ENCODE measurements at regions not wholly inside any gene's neighbourhood (a gene's known extent, or its start where the extent isn't known, plus 50 kb on each side); places are given as distances from the start of the nearest gene placed in this dataset.

DNA sequence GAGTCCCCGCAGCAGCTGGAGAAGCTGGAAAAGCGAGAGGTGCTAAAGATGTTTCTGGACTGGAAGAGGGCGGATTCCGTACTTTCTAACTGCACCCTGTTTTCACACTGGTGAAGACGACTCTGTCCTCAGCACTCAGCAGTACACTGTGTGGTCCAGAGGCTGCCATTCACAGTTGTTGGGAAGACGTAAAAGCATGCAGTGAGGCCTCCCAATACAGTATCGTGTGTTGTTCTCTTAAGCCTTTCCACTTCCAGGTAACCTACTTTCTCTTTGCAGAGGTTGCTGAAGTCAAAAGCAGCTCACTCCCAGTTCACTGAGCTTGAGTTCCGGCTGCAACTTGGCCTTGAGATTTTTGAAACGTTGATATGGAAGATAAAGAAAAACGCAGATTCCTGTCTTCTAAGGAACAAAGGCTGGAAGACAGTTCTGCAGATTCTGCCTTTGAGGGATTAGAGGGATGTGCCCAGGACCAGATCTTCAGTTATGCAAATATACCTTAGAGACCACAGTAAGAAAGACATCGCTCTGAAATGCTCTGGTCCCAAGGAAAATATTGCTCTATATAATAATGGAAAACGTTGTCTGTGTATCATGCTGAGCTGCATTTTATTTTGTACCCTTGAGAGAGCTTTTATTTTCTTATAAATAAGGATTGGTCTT lies 540.9 kb downstream of the TRIML1 start:
- Histone ChIP-seq H3K36me3 (ENCODE audit: insufficient read depth, low read length) (no peaks in the 10 kb centered on the region), H3K79me2 (ENCODE audit: control insufficient read depth, insufficient read depth, low read length, unreplicated experiment) (no peaks in the 10 kb centered on the region), H3K27ac (ENCODE audit: low read depth, low read length) (no peak overlapping the region), H3K27me3 (ENCODE audit: insufficient read depth, low read length) (no peaks in the 10 kb centered on the region), H2AFZ (ENCODE audit: low read length, unreplicated experiment) (no peak overlapping the region), H3K4me1 (ENCODE audit: control insufficient read depth, insufficient read depth, low read length, unreplicated experiment) (no peaks in the 10 kb centered on the region), H3K4me3 (ENCODE audit: low read depth, low read length) (no peak overlapping the region)

DNA sequence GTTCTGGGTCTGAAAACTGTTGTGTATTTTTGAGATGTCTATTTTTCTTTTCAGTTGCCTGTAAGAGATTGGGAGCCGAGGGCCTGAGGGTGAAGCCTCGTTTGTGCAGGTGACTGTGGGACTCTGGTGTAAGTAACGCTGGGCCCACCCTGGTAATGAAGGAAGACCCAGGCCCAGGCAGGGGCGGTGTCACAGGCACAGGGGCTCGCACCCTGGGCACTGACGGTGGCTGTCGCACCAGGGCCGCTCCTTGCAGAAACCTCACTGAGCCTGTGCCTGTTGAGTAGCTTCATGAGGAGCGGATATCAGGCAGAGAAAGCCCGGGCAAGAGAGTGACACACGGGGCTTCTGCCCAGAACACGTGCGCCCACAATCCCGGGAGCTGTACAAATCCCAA lies 541.4 kb downstream of the TRIML1 start:
- Histone ChIP-seq H3K27ac (ENCODE audit: low read depth, low read length) (no peak overlapping the region), H3K4me1 (ENCODE audit: control insufficient read depth, insufficient read depth, low read length, unreplicated experiment) (no peaks in the 10 kb centered on the region), H3K79me2 (ENCODE audit: control insufficient read depth, insufficient read depth, low read length, unreplicated experiment) (no peaks in the 10 kb centered on the region), H3K4me3 (ENCODE audit: low read depth, low read length) (no peak overlapping the region), H3K36me3 (ENCODE audit: insufficient read depth, low read length) (no peaks in the 10 kb centered on the region), H2AFZ (ENCODE audit: low read length, unreplicated experiment) (no peak overlapping the region), H3K27me3 (ENCODE audit: insufficient read depth, low read length) (no peaks in the 10 kb centered on the region)

DNA sequence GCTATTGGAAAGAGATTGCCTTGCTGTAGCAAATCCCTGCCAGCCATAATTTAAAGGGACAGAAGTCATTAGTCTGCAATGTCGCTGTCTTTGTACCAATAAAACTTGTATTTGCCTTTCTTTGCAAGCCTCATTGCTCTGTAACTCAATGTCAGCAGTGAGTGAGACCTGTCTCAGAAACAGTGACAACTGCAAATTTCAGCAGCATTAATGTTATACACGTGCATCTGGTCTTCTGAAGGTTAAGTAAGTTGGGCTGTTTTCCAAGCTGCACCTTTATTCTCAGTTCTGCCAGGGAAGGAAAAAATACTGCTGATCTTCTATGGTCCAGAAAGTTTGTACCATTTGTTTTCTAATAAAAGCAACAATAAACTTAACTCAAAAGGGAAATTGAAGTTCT lies 543.1 kb downstream of the TRIML1 start:
- Histone ChIP-seq H3K4me3 (ENCODE audit: low read depth, low read length) (no peak overlapping the region), H3K4me1 (ENCODE audit: control insufficient read depth, insufficient read depth, low read length, unreplicated experiment) (no peaks in the 10 kb centered on the region), H3K36me3 (ENCODE audit: insufficient read depth, low read length) (no peaks in the 10 kb centered on the region), H2AFZ (ENCODE audit: low read length, unreplicated experiment) (no peak overlapping the region), H3K27ac (ENCODE audit: low read depth, low read length) (no peak overlapping the region), H3K27me3 (ENCODE audit: insufficient read depth, low read length) (no peaks in the 10 kb centered on the region), H3K79me2 (ENCODE audit: control insufficient read depth, insufficient read depth, low read length, unreplicated experiment) (no peaks in the 10 kb centered on the region)

DNA sequence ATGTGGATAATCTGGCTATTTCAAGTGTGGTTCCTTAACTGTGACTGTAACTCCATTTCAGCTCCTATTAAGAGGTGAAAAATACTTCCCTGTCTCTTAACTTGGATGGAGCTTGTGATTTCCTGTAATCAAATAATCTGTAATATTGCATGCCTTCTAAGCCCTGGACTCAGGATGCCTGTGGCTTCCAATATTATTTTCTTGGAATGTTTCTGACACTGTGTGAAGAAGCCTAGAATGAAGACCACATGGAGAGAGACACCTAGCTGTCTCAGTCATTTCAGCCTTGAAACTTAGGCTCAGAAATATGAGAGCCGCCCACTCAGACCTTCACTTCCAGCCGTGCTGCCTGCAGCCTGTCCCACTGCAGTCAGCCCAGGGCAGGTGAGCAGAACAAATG lies 544.3 kb downstream of the TRIML1 start:
- no peak overlapping the region for H3K4me3 ChIP-seq (ENCODE audit: low read depth, low read length)
- H3K4me1 ChIP-seq (ENCODE audit: control insufficient read depth, insufficient read depth, low read length, unreplicated experiment), result no peaks in the 10 kb centered on the region
- H3K36me3 ChIP-seq (ENCODE audit: insufficient read depth, low read length), result no peaks in the 10 kb centered on the region
- no peaks in the 10 kb centered on the region for H3K79me2 ChIP-seq (ENCODE audit: control insufficient read depth, insufficient read depth, low read length, unreplicated experiment)
- no peak overlapping the region for H2AFZ ChIP-seq (ENCODE audit: low read length, unreplicated experiment)
- H3K27ac ChIP-seq (ENCODE audit: low read depth, low read length), result no peak overlapping the region
- H3K27me3 ChIP-seq (ENCODE audit: insufficient read depth, low read length), result no peaks in the 10 kb centered on the region

DNA sequence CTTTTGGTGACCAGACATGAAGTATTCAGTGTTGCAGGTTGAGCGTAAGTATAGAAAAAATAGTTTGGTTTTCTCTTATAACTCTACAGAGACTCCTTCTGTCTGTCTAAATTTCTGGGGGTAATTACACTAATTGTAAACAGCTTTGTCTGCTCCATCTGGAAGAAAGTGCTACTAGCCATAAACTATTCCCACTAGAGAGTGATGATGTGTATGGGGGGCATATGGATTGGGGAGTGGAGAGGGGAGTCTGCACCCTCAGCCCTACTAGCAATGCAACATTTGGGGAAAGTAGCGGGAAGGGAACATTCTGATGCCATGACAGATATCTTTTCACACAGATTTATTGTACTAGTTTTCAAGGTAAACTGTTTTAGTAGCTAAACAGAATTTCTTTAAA lies 549.7 kb downstream of the TRIML1 start:
- H3K27me3 ChIP-seq (ENCODE audit: insufficient read depth, low read length), result no peaks in the 10 kb centered on the region
- no peak overlapping the region for H2AFZ ChIP-seq (ENCODE audit: low read length, unreplicated experiment)
- H3K4me3 ChIP-seq (ENCODE audit: low read depth, low read length), result no peak overlapping the region
- no peaks in the 10 kb centered on the region for H3K4me1 ChIP-seq (ENCODE audit: control insufficient read depth, insufficient read depth, low read length, unreplicated experiment)
- H3K36me3 ChIP-seq (ENCODE audit: insufficient read depth, low read length), result no peaks in the 10 kb centered on the region
- H3K79me2 ChIP-seq (ENCODE audit: control insufficient read depth, insufficient read depth, low read length, unreplicated experiment), result no peaks in the 10 kb centered on the region
- no peak overlapping the region for H3K27ac ChIP-seq (ENCODE audit: low read depth, low read length)

DNA sequence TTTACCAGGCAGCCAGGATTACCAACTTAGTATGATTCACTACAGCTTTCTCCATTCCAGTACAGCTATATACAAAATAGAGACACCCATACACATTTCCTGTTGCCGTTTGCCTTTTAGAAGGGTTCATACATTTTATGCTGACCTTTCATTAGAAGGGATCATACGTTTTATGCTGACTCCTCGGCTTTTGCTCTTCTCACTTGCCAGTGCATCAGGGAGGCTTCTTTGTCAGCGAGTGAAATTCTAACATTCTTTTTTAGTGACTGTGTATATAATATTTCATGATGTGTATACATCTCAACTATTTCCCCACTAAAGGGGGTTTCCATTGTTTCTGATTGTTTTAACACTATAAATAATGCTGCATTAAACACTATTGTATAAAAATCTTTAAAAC lies 552.6 kb downstream of the TRIML1 start:
- no peaks in the 10 kb centered on the region for H3K79me2 ChIP-seq (ENCODE audit: control insufficient read depth, insufficient read depth, low read length, unreplicated experiment)
- H3K4me1 ChIP-seq (ENCODE audit: control insufficient read depth, insufficient read depth, low read length, unreplicated experiment), result no peaks in the 10 kb centered on the region
- no peaks in the 10 kb centered on the region for H3K27me3 ChIP-seq (ENCODE audit: insufficient read depth, low read length)
- no peaks in the 10 kb centered on the region for H3K36me3 ChIP-seq (ENCODE audit: insufficient read depth, low read length)
- no peak overlapping the region for H3K4me3 ChIP-seq (ENCODE audit: low read depth, low read length)
- H3K27ac ChIP-seq (ENCODE audit: low read depth, low read length), result no peak overlapping the region
- peak overlapping the region; percentile 34 for H2AFZ ChIP-seq (ENCODE audit: low read length, unreplicated experiment)

DNA sequence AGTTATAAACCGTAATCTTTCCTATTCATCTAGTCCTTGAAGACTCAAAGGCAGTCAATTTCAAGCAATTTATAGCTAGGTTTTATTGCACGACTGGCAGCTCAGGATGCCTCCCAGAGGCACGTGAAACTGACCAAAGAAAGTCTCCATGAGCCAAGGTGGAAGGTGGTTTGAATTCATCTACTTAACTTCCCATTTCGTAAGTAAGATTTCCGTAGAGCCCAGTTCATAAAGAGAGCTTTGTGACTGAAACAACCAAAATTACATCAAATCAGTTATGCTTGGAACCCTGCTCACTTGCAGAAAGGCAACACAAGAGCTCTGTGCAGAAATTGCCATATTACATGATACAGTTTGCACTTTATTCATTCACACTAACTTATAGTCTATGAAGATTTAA lies 556.0 kb downstream of the TRIML1 start:
- H2AFZ ChIP-seq (ENCODE audit: low read length, unreplicated experiment), result no peak overlapping the region
- no peaks in the 10 kb centered on the region for H3K4me1 ChIP-seq (ENCODE audit: control insufficient read depth, insufficient read depth, low read length, unreplicated experiment)
- H3K36me3 ChIP-seq (ENCODE audit: insufficient read depth, low read length), result no peaks in the 10 kb centered on the region
- no peak overlapping the region for H3K4me3 ChIP-seq (ENCODE audit: low read depth, low read length)
- H3K79me2 ChIP-seq (ENCODE audit: control insufficient read depth, insufficient read depth, low read length, unreplicated experiment), result no peaks in the 10 kb centered on the region
- no peaks in the 10 kb centered on the region for H3K27me3 ChIP-seq (ENCODE audit: insufficient read depth, low read length)
- H3K27ac ChIP-seq (ENCODE audit: low read depth, low read length), result no peak overlapping the region

DNA sequence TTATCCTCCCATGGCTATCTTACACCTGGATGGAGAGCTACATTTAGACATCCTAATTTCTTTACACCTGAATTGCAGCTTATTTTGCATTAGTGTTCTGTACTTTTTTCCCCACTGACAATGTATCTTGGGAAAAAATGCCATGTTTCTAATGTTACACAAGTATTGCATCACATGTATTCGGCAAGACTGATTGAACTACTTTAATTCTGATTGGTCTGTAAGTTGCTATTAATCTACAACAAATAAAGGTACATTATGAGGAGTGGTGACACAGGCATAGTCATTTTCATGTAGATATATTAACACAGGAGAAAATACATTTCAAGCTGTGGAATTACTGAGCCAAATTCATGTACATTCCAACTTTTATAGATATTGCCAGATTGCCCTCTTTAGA lies 558.0 kb downstream of the TRIML1 start:
- no peak overlapping the region for H2AFZ ChIP-seq (ENCODE audit: low read length, unreplicated experiment)
- no peak overlapping the region for H3K4me3 ChIP-seq (ENCODE audit: low read depth, low read length)
- H3K27me3 ChIP-seq (ENCODE audit: insufficient read depth, low read length), result no peaks in the 10 kb centered on the region
- H3K36me3 ChIP-seq (ENCODE audit: insufficient read depth, low read length), result no peaks in the 10 kb centered on the region
- H3K79me2 ChIP-seq (ENCODE audit: control insufficient read depth, insufficient read depth, low read length, unreplicated experiment), result no peaks in the 10 kb centered on the region
- no peaks in the 10 kb centered on the region for H3K4me1 ChIP-seq (ENCODE audit: control insufficient read depth, insufficient read depth, low read length, unreplicated experiment)
- H3K27ac ChIP-seq (ENCODE audit: low read depth, low read length), result no peak overlapping the region

DNA sequence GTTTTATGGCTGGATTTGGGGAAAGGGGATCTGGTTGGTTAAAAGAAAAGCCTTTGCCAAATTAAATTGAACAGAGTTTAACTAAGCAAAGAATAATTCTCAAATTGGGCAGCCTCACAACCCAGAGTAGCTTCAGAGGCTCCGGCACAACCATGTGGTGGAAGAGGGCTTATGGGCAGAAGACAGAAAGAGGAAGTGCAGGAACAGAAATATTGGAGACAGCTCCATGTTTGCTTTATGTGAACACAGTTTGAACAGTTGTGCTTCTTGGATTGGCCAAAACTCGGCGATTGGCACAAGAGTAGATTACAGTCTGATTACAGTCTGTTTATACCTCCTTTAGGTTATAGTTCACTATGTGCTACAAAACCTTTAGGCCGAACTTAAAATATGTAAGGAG lies 562.7 kb downstream of the TRIML1 start:
- Histone ChIP-seq H3K4me3 (ENCODE audit: low read depth, low read length) (no peak overlapping the region), H3K79me2 (ENCODE audit: control insufficient read depth, insufficient read depth, low read length, unreplicated experiment) (no peaks in the 10 kb centered on the region), H3K27me3 (ENCODE audit: insufficient read depth, low read length) (no peaks in the 10 kb centered on the region), H3K4me1 (ENCODE audit: control insufficient read depth, insufficient read depth, low read length, unreplicated experiment) (no peaks in the 10 kb centered on the region), H3K36me3 (ENCODE audit: insufficient read depth, low read length) (no peaks in the 10 kb centered on the region), H2AFZ (ENCODE audit: low read length, unreplicated experiment) (no peak overlapping the region), H3K27ac (ENCODE audit: low read depth, low read length) (no peak overlapping the region)

DNA sequence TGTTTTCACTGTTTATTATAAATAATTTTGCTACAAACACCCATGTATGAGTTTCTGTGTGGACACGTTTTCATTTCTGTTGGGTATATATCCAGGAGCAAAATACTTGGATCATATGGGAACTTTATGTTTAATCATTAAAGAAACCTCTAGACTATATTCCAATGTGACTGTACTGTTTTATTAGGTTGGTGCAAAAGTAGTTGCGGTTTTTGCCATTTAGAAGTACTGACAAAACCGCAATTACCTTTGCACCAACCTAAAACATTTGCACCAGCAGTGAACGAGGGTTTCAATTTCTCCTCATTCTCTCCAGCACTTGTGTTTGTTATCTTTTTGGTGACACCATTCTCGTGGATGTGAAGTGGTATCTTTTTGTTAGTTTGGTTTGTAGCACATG lies 565.0 kb downstream of the TRIML1 start:
- Histone ChIP-seq H3K36me3 (ENCODE audit: insufficient read depth, low read length) (no peaks in the 10 kb centered on the region), H3K4me3 (ENCODE audit: low read depth, low read length) (no peak overlapping the region), H3K27ac (ENCODE audit: low read depth, low read length) (no peak overlapping the region), H3K27me3 (ENCODE audit: insufficient read depth, low read length) (no peaks in the 10 kb centered on the region), H2AFZ (ENCODE audit: low read length, unreplicated experiment) (peak overlapping the region; percentile 14), H3K79me2 (ENCODE audit: control insufficient read depth, insufficient read depth, low read length, unreplicated experiment) (no peaks in the 10 kb centered on the region), H3K4me1 (ENCODE audit: control insufficient read depth, insufficient read depth, low read length, unreplicated experiment) (peaks cover under 1% of the 10 kb centered on the region)

DNA sequence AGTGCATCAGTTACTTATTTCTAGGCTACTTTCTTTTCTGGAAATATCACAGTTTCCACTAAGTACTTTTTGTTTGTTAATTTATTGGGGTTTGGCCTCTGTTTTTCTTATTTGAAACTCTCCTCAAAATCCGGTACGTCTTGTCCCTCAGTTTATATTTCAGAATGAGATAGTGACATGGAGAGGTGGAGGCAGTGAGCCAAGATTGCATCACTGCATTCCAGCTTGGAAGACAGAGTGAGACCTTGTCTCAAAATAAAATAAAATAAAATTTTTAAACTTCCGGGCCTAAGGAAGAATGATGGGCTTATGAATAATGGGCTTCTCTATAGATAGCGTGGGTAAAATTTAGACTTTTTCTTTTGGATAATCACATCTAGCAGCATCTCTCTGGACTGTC lies 567.8 kb downstream of the TRIML1 start:
- Histone ChIP-seq H3K4me1 (ENCODE audit: control insufficient read depth, insufficient read depth, low read length, unreplicated experiment) (peaks cover 11% of the 10 kb centered on the region), H3K36me3 (ENCODE audit: insufficient read depth, low read length) (no peaks in the 10 kb centered on the region), H3K79me2 (ENCODE audit: control insufficient read depth, insufficient read depth, low read length, unreplicated experiment) (no peaks in the 10 kb centered on the region), H3K4me3 (ENCODE audit: low read depth, low read length) (no peak overlapping the region), H3K27me3 (ENCODE audit: insufficient read depth, low read length) (no peaks in the 10 kb centered on the region), H3K27ac (ENCODE audit: low read depth, low read length) (no peak overlapping the region), H2AFZ (ENCODE audit: low read length, unreplicated experiment) (no peak overlapping the region)
